DMS153 treated with DMSO at 0.1 percent for 48 hours (cell line): ENCODE measurements at regions not wholly inside any gene's neighbourhood (a gene's known extent, or its start where the extent isn't known, plus 50 kb on each side); places are given as distances from the start of the nearest gene placed in this dataset.
"Not testable (repeated sequence)": the region's sequence is repeated elsewhere in the genome, so short reads cannot be mapped to it uniquely, and the experiment has no call there.

Experiments
- DNase-seq: peaks from one replicate; lab custom pipeline; 2025; ENCODE audit not compliant: unreplicated experiment; lab: John Stamatoyannopoulos, UW

GRCh38 chr13:78540058-78540457 lies 63.3 kb downstream of the POU4F1 start:
- DNase-seq: no peak

GRCh38 chr13:78526044-78526443 lies 77.3 kb downstream of the POU4F1 start:
- not testable (repeated sequence) for DNase-seq

GRCh38 chr13:78524936-78525335 lies 78.4 kb downstream of the POU4F1 start:
- no peak for DNase-seq

DNA sequence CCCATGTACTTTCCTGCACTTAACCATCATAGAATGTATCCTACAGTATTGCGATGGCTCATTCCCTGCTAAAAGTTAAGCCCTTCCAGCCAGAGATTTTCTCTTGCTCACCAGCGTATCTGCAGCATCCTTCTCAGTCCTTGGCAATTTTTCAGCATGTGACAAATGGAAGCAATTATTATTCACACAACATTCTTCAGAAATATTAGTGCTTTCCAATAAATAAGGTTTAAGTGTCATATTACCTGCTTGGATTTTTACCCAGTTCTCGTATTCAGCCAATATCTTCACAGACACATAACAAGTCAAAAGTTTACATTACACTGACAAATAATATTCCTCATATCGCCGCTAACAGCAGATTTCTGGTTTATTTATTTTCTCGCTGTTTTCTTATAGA lies 82.3 kb downstream of the POU4F1 start:
- DNase-seq: no peak

DNA sequence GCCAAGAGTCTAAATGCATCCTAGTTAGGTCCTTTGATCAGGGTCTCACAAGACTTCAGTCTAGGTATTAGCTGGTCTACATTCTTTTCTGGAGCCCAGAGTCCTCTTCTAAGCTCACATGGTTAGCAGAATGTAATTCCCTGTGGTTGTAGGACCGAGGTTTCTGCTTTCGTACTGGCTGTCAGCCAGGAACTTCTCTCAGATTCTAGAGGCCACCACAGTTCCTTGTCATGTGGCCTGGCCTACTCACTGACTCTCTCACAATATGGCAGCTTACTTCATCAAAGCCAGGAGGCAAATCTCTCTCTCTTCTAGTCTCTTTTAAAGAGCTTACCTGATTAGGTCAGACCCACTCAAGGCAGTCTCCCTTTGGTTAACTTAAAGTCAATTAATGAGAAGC lies 82.9 kb downstream of the POU4F1 start:
- DNase-seq: no peak

GRCh38 chr13:78518482-78518881 lies 84.9 kb downstream of the POU4F1 start:
- DNase-seq: not testable (repeated sequence)

GRCh38 chr13:78499802-78500201 lies 103.5 kb downstream of the POU4F1 start:
- DNase-seq: no peak

GRCh38 chr13:78497702-78498355 lies 105.5 kb downstream of the POU4F1 start:
- DNase-seq: no peak

DNA sequence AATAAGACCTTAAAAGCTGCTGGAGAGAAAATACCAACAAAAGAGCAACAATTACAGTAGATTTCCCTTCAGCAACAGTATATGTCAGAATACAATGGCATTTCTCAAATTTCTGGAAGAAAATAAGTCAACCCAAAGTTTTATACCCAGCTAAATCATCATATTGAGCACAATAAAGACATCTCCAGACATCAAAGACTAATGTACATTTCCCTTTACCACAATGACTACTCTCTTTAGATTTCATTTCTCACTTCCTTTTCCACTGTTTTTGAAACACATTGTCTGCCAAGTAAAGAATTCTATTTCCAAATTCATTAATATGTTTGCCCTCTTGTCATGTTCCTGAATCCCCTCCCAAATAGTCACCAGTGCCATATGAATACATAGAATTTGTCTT lies 111.4 kb downstream of the POU4F1 start:
- no peak for DNase-seq

- not testable (repeated sequence) for DNase-seq
These were observed 113.1 kb downstream of the POU4F1 start for GRCh38 chr13:78490225-78490624.

DNA sequence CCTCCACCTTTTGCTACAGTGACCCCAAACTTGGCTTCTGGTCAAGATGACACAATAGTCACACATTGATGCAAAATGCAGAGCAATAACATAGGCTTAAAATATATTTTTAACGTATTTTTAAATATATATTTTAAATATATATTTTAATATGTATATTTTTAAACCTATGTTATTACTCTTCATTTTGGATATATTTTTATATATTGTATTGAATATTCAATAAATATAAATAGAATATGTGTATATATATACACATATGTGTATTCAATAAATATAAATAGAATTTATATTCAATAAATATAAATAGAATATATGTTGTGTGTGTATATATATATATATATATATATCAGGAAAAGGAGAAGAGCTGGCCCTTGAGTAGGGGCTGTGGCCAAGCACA lies 115.6 kb downstream of the POU4F1 start:
- DNase-seq: no peak

- no peak for DNase-seq
These were observed 117.5 kb downstream of the POU4F1 start for GRCh38 chr13:78485803-78486202.

DNA sequence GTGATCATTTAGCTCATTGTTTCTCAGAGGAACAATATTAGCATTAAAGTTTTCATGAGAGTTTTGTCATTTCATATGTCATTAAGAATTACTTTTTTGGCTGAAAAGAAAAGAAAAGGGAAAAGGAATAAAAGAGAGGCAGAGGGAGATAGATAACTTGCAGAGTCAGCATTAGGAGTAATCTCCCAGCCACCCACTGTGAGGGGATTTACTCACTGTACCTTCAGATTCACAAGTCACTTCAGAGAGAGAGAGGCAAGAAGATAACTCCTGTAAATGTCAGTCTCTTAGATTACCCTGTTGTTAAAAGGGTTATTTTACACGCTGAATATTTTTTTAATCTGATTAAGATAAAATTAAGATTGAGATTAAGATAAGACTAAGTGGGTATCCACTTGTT lies 125.2 kb downstream of the POU4F1 start:
- DNase-seq: no peak

DNA sequence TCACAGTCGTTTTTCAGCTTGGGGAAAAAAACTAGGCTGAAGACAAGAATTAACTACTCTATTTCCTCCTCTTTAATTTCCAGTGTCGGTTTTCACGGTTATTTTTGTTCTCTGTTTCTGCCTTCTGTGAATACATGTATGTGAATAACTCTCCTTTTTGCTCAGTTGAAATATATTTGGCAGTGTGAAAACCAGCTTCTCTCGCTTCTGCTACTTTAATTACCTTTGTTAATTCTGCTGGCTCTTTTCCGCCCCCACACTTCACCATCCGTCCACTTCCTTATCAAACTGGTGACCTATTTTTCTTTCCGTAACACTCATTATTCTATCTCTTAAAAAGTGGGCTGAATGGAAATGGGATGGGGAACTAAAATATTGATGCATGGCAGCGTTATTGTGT lies 126.4 kb downstream of the POU4F1 start:
- DNase-seq: no peak

DNA sequence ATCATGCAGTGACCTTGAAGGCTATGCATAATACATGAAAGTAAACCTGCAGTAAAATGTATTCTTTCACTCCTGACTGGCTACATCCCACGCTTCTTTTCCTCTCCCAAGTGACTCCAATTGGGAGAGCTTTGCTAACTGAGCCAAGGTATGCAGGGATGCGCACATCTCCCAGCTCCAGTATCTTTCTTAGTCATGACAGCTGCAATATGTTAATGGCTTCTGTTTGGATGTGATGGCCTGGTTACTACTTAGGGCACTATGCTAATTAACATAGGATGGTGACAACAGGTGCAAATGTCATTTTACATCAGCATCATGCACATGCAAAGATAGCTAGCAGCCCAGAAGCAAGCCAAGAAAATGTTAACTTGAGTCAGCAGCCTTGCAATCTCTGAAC lies 134.7 kb downstream of the POU4F1 start:
- no peak for DNase-seq

DNA sequence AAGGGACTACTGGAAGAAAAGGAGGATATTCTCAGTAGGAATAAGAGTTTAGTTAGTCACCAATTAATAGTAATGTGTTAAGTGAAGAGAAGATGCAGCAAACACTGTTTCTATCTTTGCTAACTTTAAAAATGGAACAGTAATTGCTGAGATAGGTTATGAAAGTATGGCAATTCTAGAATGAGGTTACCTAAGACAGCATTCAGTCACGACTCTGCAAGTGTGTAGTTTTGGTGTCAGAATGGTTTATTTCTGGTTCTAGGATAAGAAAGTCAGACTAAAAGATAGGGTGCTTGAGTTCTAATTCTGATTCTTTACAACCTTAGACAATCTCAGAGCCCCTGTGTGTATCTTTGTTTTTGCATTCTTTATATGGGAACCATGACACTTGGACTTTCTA lies 138.1 kb downstream of the POU4F1 start:
- DNase-seq: no peak

DNA sequence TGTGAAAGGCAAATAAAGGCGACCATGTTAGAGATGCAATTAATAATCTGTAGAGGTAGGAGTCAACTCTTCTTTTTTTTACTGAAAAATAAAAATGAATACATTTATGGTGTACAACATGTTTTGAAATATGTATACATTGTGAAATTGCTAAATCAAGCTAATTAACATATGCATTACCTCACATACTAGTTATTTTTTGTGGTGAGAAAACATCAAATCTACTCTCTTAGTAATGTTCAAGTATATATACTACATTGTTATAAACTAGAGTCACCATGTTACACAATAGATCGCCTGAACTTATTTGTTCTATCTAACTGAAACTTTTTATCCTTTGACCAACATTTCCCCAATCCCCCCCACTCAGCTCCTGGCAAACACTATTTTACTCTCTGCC lies 143.2 kb downstream of the POU4F1 start:
- no peak for DNase-seq

- DNase-seq: no peak
These were observed 159.5 kb downstream of the POU4F1 start for GRCh38 chr13:78443839-78444238.

DNA sequence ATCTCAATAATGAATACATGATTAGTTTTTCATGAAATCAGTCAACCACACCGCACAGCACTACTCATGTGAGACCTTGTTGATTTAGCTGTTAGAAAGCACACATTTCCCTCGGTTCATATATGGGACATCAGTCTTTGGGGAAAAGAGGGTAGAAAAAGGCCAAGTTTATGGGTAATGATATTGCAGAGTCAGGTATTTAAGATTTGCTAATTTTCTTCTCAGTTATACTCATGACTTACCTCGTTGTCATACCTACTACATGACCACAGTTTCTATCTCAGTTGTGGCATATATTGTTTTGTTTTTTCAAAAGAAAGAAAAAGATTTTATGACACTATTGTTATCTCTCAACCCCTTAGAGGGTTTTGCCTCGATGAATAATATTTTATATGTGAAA lies 165.6 kb downstream of the POU4F1 start:
- DNase-seq: no peak

GRCh38 chr13:78436311-78436710 lies 167.0 kb downstream of the POU4F1 start:
- no peak for DNase-seq

DNA sequence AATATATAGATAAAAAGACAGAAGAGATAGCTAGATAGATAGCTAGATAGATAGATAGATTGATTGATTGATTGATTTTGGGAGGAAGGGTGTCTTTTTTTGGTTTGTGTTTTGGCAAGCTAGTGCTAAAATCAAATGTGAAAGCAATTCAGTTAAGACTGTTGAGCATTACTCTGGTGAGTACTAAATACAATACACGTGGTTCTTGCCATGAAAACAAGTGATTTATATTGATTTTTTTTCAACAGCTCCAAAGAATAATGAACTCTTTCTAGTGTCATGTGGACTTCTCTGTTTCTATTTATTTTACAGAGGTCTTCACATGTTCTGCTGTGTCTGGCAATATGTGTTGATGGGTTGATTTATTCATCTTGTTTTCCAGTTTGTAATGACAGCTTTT lies 172.0 kb downstream of the POU4F1 start:
- no peak for DNase-seq

DNA sequence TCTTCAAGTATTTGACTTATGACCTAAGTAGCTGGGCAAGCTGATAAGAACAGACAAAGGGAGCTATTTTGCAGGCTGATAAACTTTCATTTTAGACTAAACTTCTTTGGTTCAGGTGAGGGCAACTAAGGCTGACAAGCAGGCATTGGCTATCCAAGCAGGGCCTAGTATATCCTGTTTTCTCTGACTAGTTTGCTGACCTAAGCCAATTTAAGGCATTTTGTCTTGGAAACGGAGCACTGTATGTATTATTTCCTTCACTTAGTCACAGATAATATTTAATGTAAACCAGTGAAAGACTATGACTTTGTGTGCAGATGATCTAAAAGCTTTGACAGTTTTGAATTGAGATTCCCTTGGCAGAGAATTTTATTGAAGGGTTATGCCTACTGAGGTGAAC lies 172.5 kb downstream of the POU4F1 start:
- no peak for DNase-seq

- DNase-seq: peak; percentile 24
These were observed 173.1 kb downstream of the POU4F1 start for GRCh38 chr13:78430166-78430791.
